T-helper 1 cell treated with Interleukin-12 subunit alpha and Interleukin-12 subunit beta and Interleukin-4 antibody, amounts not matched to agents 30 ng/mL and 1 ng/mL, for 36 hours (primary cell): ENCODE measurements at regions not wholly inside any gene's neighbourhood (a gene's known extent, or its start where the extent isn't known, plus 50 kb on each side); places are given as distances from the start of the nearest gene placed in this dataset.
"Not testable (repeated sequence)": the region's sequence is repeated elsewhere in the genome, so short reads cannot be mapped to it uniquely, and the experiment has no call there.

Experiments used
- intact Hi-C: fragments of 100-400 bp; cut with micrococcal nuclease; formaldehyde crosslinking; loops from one replicate; pipeline ENCODE4 v1.15.1; 2024

DNA sequence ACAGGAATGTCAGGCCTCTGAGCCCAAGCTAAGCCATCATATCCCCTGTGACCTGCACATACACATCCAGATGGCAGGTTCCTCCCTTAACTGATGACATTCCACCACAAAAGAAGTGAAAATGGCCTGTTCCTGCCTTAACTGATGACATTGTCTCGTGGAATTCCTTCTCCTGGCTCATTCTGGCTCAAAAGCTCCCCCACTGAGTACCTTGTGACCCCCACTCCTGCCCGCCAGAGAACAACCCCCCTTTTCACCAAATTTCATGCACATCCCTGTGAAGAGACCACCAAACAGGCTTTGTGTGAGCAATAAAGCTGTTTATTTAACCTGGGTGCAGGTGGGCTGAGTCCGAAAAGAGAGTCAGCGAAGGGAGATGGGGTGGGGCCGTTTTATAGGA lies 447.4 kb downstream of the FGF13 start:
- intact Hi-C loops = not testable (repeated sequence)

DNA sequence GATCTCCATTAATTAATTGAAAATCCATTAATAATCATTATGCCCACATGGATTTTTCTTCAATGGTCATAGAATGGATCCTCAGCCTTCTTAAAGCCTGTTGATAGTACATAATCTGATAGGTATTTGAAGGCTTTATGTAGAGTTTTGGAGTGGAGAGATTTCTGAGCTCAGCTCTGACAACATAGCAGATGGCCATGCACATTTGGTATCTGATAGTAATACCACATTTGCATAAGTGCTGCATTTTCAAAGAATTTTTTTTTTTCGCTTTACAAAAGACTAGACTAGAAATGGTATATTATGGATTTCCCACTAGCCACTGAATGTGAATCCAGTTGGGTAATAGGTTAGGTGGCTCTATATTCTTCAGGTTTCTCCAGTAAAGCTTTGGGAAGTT lies 440.6 kb downstream of the FGF13 start:
- intact Hi-C loops = no loop called here

DNA sequence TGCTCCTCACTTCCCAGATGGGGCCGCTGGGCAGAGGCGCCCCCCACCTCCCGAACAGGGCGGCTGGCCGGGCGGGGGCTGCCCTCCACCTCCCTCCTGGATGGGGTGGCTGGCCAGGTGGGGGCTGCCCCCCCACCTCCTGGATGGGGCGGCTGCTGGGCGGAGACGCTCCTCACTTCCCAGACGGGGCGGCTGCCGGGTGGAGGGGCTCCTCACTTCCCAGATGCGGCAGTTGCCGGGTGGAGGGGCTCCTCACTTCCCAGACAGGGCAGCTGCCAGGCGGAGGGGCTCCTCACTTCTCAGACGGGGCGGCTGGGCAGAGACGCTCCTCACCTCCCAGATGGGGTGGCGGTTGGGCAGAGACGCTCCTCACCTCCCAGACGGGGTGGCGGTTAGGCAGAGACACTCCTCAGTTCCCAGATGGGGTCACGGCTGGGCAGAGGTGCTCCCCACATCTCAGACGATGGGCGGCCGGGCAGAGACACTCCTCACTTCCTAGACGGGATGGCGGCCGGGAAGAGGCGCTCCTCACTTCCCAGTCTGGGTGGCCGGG lies 428.8 kb downstream of the FGF13 start:
- intact Hi-C loops = not testable (repeated sequence)

DNA sequence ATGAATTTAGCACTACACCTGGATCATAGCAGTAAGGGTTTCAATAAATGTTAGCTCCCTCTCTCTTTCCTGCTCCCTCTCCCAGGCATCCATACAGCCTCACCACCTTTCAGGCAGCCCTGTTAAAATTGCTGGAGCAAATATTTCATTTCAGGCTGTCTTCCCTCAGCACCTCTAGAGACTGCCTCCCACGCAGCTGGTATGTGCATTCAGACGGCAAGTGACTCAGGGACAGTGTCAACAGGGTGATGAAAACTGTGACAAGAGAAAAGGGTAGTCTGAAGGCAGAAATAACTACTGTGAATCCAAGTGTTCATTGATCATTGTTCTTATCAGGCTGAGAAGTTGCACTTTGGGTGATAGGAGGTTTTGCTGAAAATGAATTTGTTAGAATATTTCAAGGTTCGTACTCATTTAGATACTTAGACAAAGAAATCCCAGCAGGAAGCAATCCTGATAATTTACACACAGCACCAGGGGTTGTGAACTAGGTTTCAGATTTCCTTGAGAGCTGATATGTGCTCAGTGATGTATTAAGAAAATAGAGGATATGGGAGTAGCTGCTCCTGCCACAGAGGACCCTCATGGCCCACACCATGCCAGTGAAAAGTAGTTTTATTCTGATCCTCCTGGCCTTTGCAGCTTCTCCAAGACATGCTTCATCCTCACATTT lies 424.2 kb downstream of the FGF13 start:
- intact Hi-C loops = no loop called here

DNA sequence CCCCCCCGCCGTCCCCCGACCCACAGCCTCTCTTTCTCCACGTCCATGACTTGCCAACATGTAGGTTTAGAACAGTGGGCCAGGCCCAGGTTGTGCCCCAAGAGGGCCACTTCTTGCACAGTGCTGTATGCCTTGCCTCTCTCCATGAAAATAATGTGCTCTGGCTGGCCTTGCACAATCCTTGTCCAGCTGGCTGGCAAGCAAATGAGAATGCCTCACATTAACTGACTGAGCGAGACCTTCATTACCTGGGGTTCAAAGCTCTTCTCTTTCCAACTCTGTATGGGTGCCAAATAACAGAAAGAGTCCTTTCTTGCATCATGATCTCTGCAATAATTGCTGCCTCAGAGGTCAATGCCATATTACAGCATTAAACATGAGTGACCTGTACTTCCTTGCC lies 416.6 kb downstream of the FGF13 start:
- intact Hi-C loops = no loop called here

DNA sequence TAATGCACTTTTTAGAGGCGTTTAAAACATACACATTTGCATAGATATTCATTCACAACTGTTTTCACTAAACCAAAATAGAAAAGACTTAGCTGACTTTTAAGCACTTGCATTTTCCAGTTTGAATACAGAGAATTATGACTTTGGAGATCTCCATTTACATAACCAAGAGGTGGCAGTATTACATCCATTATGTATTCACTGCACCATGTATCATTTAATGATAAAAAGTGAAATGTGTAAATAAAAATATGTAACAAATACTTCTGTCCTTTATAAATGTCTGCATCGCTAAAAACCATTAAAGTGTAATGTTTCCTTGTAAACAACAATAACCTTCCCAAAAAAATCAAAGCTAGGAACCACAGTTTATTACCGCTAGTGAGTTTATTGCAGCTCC lies 413.2 kb downstream of the FGF13 start:
- intact Hi-C loops = no loop called here

DNA sequence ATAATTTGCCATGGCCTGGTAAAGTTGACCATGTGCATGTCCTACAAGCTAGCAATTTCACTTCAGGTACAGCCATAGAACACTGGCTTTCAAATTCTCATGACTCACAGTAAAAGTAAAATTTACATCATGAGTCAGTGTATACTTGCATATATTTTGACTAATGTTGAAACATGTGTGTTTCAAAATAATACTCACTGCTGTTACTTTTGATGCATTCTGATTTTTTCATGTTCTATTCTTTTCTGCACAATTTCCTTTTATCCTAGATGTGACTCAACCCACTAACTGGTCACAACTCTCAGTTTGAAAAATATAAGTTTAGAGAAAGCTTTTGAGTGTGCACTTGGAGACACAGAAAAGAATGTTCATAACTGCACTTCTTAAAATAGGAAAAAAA lies 365.7 kb downstream of the FGF13 start:
- intact Hi-C loops = no loop called here

DNA sequence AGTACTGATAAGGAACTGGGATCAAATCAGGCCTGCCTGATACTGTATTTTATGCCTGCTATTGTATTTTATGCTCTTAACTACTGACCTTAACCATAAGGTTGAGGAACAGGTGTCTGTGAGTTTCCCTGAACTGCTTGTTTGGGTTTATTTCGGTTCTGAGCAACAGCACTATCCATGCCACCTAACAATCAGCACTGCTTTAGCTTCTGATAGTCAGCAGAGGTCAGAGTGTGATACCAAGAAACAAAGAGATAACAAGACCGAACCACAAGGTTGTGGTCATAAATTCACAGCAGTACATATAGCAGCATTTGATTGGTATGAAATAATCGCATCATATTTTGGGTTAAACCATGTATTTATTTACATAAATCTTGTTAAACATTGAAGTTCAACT lies 362.2 kb downstream of the FGF13 start:
- intact Hi-C loops = no loop called here

DNA sequence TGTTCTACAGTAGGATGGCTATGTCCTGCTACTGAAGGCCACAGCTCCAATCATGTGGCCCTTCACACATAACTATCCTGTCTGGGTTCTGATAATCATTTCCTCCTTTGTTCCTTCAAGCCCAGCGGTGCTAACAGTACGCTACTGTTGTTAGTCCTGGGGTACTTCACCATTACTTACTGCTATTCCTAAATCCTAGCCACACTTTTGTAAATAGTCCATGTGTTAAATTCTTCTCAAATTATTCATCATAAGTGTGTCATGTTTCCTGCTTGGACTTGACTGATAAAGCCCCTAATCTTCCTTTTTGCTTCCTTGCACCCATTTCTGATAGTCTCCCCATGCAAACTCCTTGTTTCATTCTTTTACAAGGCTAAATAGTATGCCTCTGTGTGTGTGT lies 332.6 kb downstream of the FGF13 start:
- intact Hi-C loops = no loop called here

DNA sequence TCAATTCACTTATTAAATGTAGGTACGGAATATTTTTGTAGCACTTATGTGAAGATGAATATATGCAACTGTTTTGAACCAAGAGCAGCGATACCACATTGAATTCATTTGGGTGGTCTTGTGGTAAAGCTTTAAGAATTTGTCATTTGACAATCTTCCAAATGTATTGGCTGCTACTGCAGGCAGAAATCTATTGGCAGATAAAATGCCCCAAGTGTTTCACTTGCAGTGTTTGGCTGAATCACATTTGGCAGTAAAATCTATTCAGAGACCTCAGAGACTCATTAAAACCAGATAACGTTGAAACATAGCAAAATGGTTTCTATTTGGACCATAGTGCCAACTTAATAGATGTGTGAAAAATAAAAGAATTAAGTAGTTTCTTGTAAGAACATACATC lies 303.4 kb downstream of the FGF13 start:
- intact Hi-C loops = no loop called here

DNA sequence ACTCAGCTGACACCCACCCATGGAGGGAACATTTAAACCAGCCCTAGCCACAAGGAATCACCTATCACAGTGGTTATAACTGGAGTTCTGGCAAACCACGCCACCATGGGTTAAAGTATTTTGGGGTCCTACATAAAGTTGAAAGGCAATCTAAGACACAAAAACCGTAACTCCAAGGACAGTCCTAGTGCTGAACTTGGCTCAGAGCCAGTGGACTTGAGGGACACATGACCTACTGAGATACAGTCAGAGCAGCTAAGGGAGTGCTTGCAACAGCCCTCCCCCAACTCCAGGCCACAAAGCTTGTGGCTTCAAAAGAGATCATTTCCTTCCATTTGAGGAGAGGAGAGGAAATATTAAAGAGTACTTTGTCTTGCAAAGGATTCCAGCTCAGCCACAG lies 300.5 kb downstream of the FGF13 start:
- intact Hi-C loops = no loop called here
